GM19467 (cell line): ENCODE measurements at regions not wholly inside any gene's neighbourhood (a gene's known extent, or its start where the extent isn't known, plus 50 kb on each side); places are given as distances from the start of the nearest gene placed in this dataset.
"Not testable (repeated sequence)": the region's sequence is repeated elsewhere in the genome, so short reads cannot be mapped to it uniquely, and the experiment has no call there.

Source experiments
- ATAC-seq: cut with Tn5 transposase; IDR thresholded peaks from one replicate; pipeline ENCODE4 v1.9.1; 2021; ENCODE audit warnings: mild to moderate bottlenecking, moderate library complexity; ENCODE audit not compliant: unreplicated experiment

GRCh38 chr1:58966103-58966916, 182.5 kb upstream of the JUN start:
- ATAC-seq = no peak

- ATAC-seq = no peak
These were observed 183.3 kb upstream of the JUN start for GRCh38 chr1:58966917-58967740.

GRCh38 chr1:58968360-58968952, 184.6 kb upstream of the JUN start:
- ATAC-seq = peak; percentile 80

GRCh38 chr1:58969176-58969575, 185.3 kb upstream of the JUN start:
- ATAC-seq = not testable (repeated sequence)

GRCh38 chr1:58971629-58972140, 187.8 kb upstream of the JUN start:
- no peak for ATAC-seq

GRCh38 chr1:58975888-58976287, 192.0 kb upstream of the JUN start:
- no peak for ATAC-seq

GRCh38 chr1:58976294-58976693, 192.4 kb upstream of the JUN start:
- ATAC-seq = no peak

GRCh38 chr1:58977598-58977997, 193.8 kb upstream of the JUN start:
- ATAC-seq = no peak

GRCh38 chr1:58978096-58978495, 194.2 kb upstream of the JUN start:
- no peak for ATAC-seq

- no peak for ATAC-seq
These were observed 195.2 kb upstream of the JUN start for GRCh38 chr1:58979086-58979485.

- ATAC-seq = no peak
These were observed 195.8 kb upstream of the JUN start for GRCh38 chr1:58979677-58980076.

GRCh38 chr1:58981392-58981791, 197.5 kb upstream of the JUN start:
- no peak for ATAC-seq

- ATAC-seq = no peak
These were observed 198.6 kb upstream of the JUN start for GRCh38 chr1:58982259-58982998.

- ATAC-seq = no peak
These were observed 199.3 kb upstream of the JUN start for GRCh38 chr1:58983162-58983561.

GRCh38 chr1:58983633-58984245, 199.9 kb upstream of the JUN start:
- no peak for ATAC-seq

- no peak for ATAC-seq
These were observed 203.3 kb upstream of the JUN start for GRCh38 chr1:58986996-58987767.

GRCh38 chr1:58988752-58989151, 204.9 kb upstream of the JUN start:
- ATAC-seq = no peak

GRCh38 chr1:58989845-58990244, 206.0 kb upstream of the JUN start:
- ATAC-seq = no peak

GRCh38 chr1:58991305-58991704, 207.5 kb upstream of the JUN start:
- ATAC-seq = no peak

- ATAC-seq = no peak
These were observed 208.8 kb upstream of the JUN start for GRCh38 chr1:58992643-58993042.
